ENCODE measurements at regions not wholly inside any gene's neighbourhood (a gene's known extent, or its start where the extent isn't known, plus 50 kb on each side); places are given as distances from the start of the nearest gene placed in this dataset.

GRCh38 chr5:93070938-93071337 lies 510.1 kb downstream of the NR2F1-AS1 start:
- H3K9me3 ChIP-seq (ENCODE audit: control insufficient read depth, low read length): no peaks in the 10 kb centered on the region
- no peaks in the 10 kb centered on the region for H3K4me1 ChIP-seq (ENCODE audit: control insufficient read depth, insufficient read depth, low read length, poor library complexity, severe bottlenecking)
- H3K27ac ChIP-seq (ENCODE audit: low read depth, low read length, severe bottlenecking): no peak overlapping the region
- no peak overlapping the region for H3K4me3 ChIP-seq (ENCODE audit: extremely low read depth, insufficient read depth, low read length, poor library complexity, severe bottlenecking)
- WGBS, 2 experiments (ENCODE audit: insufficient coverage in 2 of 2): 90 to 92% methylated on average over 4 to 5 of the region's 6 CpGs
- no peaks in the 10 kb centered on the region for H3K36me3 ChIP-seq (ENCODE audit: control insufficient read depth, insufficient read depth, low read length)

- Histone ChIP-seq H3K36me3 (ENCODE audit: control insufficient read depth, insufficient read depth, low read length) (no peaks in the 10 kb centered on the region), H3K4me1 (ENCODE audit: control insufficient read depth, insufficient read depth, low read length, poor library complexity, severe bottlenecking) (no peaks in the 10 kb centered on the region), H3K9me3 (ENCODE audit: control insufficient read depth, low read length) (no peaks in the 10 kb centered on the region), H3K27ac (ENCODE audit: low read depth, low read length, severe bottlenecking) (no peak overlapping the region), H3K4me3 (ENCODE audit: extremely low read depth, insufficient read depth, low read length, poor library complexity, severe bottlenecking) (no peak overlapping the region)
- 94% methylated on average over 2 of the region's 2 CpGs; no CpG with 5 or more reads in 1 of the 2 experiments for WGBS, 2 experiments (ENCODE audit: insufficient coverage in 2 of 2)
These were observed 511.7 kb downstream of the NR2F1-AS1 start for GRCh38 chr5:93069276-93069675.

GRCh38 chr5:93062548-93062947 lies 518.5 kb downstream of the NR2F1-AS1 start:
- Histone ChIP-seq H3K4me1 (ENCODE audit: control insufficient read depth, insufficient read depth, low read length, poor library complexity, severe bottlenecking) (no peaks in the 10 kb centered on the region), H3K9me3 (ENCODE audit: control insufficient read depth, low read length) (no peaks in the 10 kb centered on the region), H3K36me3 (ENCODE audit: control insufficient read depth, insufficient read depth, low read length) (no peaks in the 10 kb centered on the region), H3K4me3 (ENCODE audit: extremely low read depth, insufficient read depth, low read length, poor library complexity, severe bottlenecking) (no peak overlapping the region), H3K27ac (ENCODE audit: low read depth, low read length, severe bottlenecking) (no peak overlapping the region)
- 100% methylated on average over 1 of the region's 1 CpG; no CpG with 5 or more reads in 1 of the 2 experiments for WGBS, 2 experiments (ENCODE audit: insufficient coverage in 2 of 2)

- Histone ChIP-seq H3K9me3 (ENCODE audit: control insufficient read depth, low read length) (no peaks in the 10 kb centered on the region), H3K27ac (ENCODE audit: low read depth, low read length, severe bottlenecking) (no peak overlapping the region), H3K4me1 (ENCODE audit: control insufficient read depth, insufficient read depth, low read length, poor library complexity, severe bottlenecking) (no peaks in the 10 kb centered on the region), H3K36me3 (ENCODE audit: control insufficient read depth, insufficient read depth, low read length) (no peaks in the 10 kb centered on the region), H3K4me3 (ENCODE audit: extremely low read depth, insufficient read depth, low read length, poor library complexity, severe bottlenecking) (no peak overlapping the region)
These were observed 522.7 kb downstream of the NR2F1-AS1 start for GRCh38 chr5:93058309-93058708.

GRCh38 chr5:93057311-93057710 lies 523.7 kb downstream of the NR2F1-AS1 start:
- Histone ChIP-seq H3K27ac (ENCODE audit: low read depth, low read length, severe bottlenecking) (no peak overlapping the region), H3K9me3 (ENCODE audit: control insufficient read depth, low read length) (no peaks in the 10 kb centered on the region), H3K36me3 (ENCODE audit: control insufficient read depth, insufficient read depth, low read length) (no peaks in the 10 kb centered on the region), H3K4me1 (ENCODE audit: control insufficient read depth, insufficient read depth, low read length, poor library complexity, severe bottlenecking) (no peaks in the 10 kb centered on the region), H3K4me3 (ENCODE audit: extremely low read depth, insufficient read depth, low read length, poor library complexity, severe bottlenecking) (no peak overlapping the region)
- WGBS, 2 experiments (ENCODE audit: insufficient coverage in 2 of 2): no CpG with 5 or more reads among the region's 2 CpGs

- H3K27ac ChIP-seq (ENCODE audit: low read depth, low read length, severe bottlenecking): no peak overlapping the region
- no peaks in the 10 kb centered on the region for H3K9me3 ChIP-seq (ENCODE audit: control insufficient read depth, low read length)
- no peaks in the 10 kb centered on the region for H3K36me3 ChIP-seq (ENCODE audit: control insufficient read depth, insufficient read depth, low read length)
- 87 to 100% methylated on average over 3 of the region's 3 CpGs for WGBS, 2 experiments (ENCODE audit: insufficient coverage in 2 of 2)
- no peak overlapping the region for H3K4me3 ChIP-seq (ENCODE audit: extremely low read depth, insufficient read depth, low read length, poor library complexity, severe bottlenecking)
- H3K4me1 ChIP-seq (ENCODE audit: control insufficient read depth, insufficient read depth, low read length, poor library complexity, severe bottlenecking): no peaks in the 10 kb centered on the region
These were observed 525.0 kb downstream of the NR2F1-AS1 start for GRCh38 chr5:93055971-93056370.

GRCh38 chr5:93055561-93055960 lies 525.5 kb downstream of the NR2F1-AS1 start:
- Histone ChIP-seq H3K4me1 (ENCODE audit: control insufficient read depth, insufficient read depth, low read length, poor library complexity, severe bottlenecking) (no peaks in the 10 kb centered on the region), H3K36me3 (ENCODE audit: control insufficient read depth, insufficient read depth, low read length) (no peaks in the 10 kb centered on the region), H3K9me3 (ENCODE audit: control insufficient read depth, low read length) (no peaks in the 10 kb centered on the region), H3K4me3 (ENCODE audit: extremely low read depth, insufficient read depth, low read length, poor library complexity, severe bottlenecking) (no peak overlapping the region), H3K27ac (ENCODE audit: low read depth, low read length, severe bottlenecking) (no peak overlapping the region)
- WGBS, 2 experiments (ENCODE audit: insufficient coverage in 2 of 2): 88% methylated on average over 1 of the region's 1 CpG; no CpG with 5 or more reads in 1 of the 2 experiments

- no peak overlapping the region for H3K4me3 ChIP-seq (ENCODE audit: extremely low read depth, insufficient read depth, low read length, poor library complexity, severe bottlenecking)
- no peak overlapping the region for H3K27ac ChIP-seq (ENCODE audit: low read depth, low read length, severe bottlenecking)
- H3K4me1 ChIP-seq (ENCODE audit: control insufficient read depth, insufficient read depth, low read length, poor library complexity, severe bottlenecking): no peaks in the 10 kb centered on the region
- no peaks in the 10 kb centered on the region for H3K36me3 ChIP-seq (ENCODE audit: control insufficient read depth, insufficient read depth, low read length)
- no CpG with 5 or more reads among the region's 2 CpGs for WGBS, 2 experiments (ENCODE audit: insufficient coverage in 2 of 2)
- no peaks in the 10 kb centered on the region for H3K9me3 ChIP-seq (ENCODE audit: control insufficient read depth, low read length)
These were observed 526.4 kb downstream of the NR2F1-AS1 start for GRCh38 chr5:93054424-93055163.

- no peaks in the 10 kb centered on the region for H3K9me3 ChIP-seq (ENCODE audit: control insufficient read depth, low read length)
- H3K4me3 ChIP-seq (ENCODE audit: extremely low read depth, insufficient read depth, low read length, poor library complexity, severe bottlenecking): no peak overlapping the region
- no peaks in the 10 kb centered on the region for H3K36me3 ChIP-seq (ENCODE audit: control insufficient read depth, insufficient read depth, low read length)
- no peaks in the 10 kb centered on the region for H3K4me1 ChIP-seq (ENCODE audit: control insufficient read depth, insufficient read depth, low read length, poor library complexity, severe bottlenecking)
- no peak overlapping the region for H3K27ac ChIP-seq (ENCODE audit: low read depth, low read length, severe bottlenecking)
These were observed 527.2 kb downstream of the NR2F1-AS1 start for GRCh38 chr5:93053825-93054224.

- Histone ChIP-seq H3K36me3 (ENCODE audit: control insufficient read depth, insufficient read depth, low read length) (no peaks in the 10 kb centered on the region), H3K4me3 (ENCODE audit: extremely low read depth, insufficient read depth, low read length, poor library complexity, severe bottlenecking) (no peak overlapping the region), H3K9me3 (ENCODE audit: control insufficient read depth, low read length) (no peaks in the 10 kb centered on the region), H3K27ac (ENCODE audit: low read depth, low read length, severe bottlenecking) (no peak overlapping the region), H3K4me1 (ENCODE audit: control insufficient read depth, insufficient read depth, low read length, poor library complexity, severe bottlenecking) (no peaks in the 10 kb centered on the region)
- no CpG with 5 or more reads among the region's 2 CpGs for WGBS, 2 experiments (ENCODE audit: insufficient coverage in 2 of 2)
These were observed 532.2 kb downstream of the NR2F1-AS1 start for GRCh38 chr5:93048858-93049257.

- Histone ChIP-seq H3K36me3 (ENCODE audit: control insufficient read depth, insufficient read depth, low read length) (no peaks in the 10 kb centered on the region), H3K4me3 (ENCODE audit: extremely low read depth, insufficient read depth, low read length, poor library complexity, severe bottlenecking) (no peak overlapping the region), H3K27ac (ENCODE audit: low read depth, low read length, severe bottlenecking) (no peak overlapping the region), H3K9me3 (ENCODE audit: control insufficient read depth, low read length) (no peaks in the 10 kb centered on the region), H3K4me1 (ENCODE audit: control insufficient read depth, insufficient read depth, low read length, poor library complexity, severe bottlenecking) (no peaks in the 10 kb centered on the region)
- WGBS, 2 experiments (ENCODE audit: insufficient coverage in 2 of 2): no CpG with 5 or more reads among the region's 1 CpG
These were observed 536.0 kb downstream of the NR2F1-AS1 start for GRCh38 chr5:93044859-93045666.
